ENCODE measurements at regions not wholly inside any gene's neighbourhood (a gene's known extent, or its start where the extent isn't known, plus 50 kb on each side); places are given as distances from the start of the nearest gene placed in this dataset.
A peak's percentile ranks its signal among the peaks of the same experiment; 100 is the strongest.
"Not testable (repeated sequence)": the region's sequence is repeated elsewhere in the genome, so short reads cannot be mapped to it uniquely, and the experiment has no call there.

GRCh38 chr18:76720683-76721082 lies 101.7 kb upstream of the ZNF236 start:
- DNase-seq: no peak

GRCh38 chr18:76715012-76715610 lies 107.2 kb upstream of the ZNF236 start:
- no peak for DNase-seq

GRCh38 chr18:76713432-76713831 lies 108.9 kb upstream of the ZNF236 start:
- no peak for DNase-seq

- no peak for DNase-seq
These were observed 109.7 kb upstream of the ZNF236 start for GRCh38 chr18:76712511-76713140.

DNA sequence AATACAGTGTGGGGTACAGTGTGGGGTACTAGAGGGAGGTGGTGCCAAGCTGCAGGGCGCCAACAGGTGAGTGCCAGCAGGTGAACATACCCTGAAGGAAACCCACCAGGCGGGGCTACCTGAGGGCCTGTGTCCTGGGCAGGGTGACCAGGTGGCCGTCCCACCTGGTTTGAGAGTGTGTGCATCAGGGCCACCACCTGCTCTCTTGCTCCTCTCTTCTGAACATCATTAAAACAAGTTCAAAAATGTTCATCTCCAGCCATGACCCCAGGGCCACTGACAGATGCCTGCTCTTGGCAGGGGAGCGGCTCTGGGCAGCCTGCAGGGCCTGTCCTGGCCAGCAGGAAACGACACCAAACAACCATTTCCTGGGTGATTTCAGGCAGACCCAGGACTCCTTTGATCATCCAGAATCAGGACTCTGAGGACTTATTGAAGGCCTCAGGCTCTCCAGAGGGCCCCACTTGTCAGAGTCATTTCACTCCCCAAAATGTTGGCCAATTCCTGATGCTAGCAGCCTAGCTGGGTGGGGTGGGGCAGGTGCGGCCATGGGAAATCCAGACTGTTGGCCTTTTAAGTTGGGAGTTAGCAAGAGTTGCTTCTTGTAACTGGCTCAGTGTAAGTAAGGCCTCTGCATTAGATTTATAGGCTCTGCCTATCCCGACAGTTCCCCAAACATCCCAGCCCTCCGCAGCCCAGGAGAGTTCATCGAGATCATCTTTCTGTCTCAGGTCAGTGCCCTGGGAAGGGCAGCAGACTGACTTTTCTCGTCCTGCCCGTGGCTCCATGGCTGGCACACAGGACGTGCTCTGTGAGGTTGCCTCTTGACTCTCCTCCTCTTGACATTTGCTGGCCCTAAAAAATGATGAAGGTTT lies 111.5 kb upstream of the ZNF236 start:
- DNase-seq: no peak

DNA sequence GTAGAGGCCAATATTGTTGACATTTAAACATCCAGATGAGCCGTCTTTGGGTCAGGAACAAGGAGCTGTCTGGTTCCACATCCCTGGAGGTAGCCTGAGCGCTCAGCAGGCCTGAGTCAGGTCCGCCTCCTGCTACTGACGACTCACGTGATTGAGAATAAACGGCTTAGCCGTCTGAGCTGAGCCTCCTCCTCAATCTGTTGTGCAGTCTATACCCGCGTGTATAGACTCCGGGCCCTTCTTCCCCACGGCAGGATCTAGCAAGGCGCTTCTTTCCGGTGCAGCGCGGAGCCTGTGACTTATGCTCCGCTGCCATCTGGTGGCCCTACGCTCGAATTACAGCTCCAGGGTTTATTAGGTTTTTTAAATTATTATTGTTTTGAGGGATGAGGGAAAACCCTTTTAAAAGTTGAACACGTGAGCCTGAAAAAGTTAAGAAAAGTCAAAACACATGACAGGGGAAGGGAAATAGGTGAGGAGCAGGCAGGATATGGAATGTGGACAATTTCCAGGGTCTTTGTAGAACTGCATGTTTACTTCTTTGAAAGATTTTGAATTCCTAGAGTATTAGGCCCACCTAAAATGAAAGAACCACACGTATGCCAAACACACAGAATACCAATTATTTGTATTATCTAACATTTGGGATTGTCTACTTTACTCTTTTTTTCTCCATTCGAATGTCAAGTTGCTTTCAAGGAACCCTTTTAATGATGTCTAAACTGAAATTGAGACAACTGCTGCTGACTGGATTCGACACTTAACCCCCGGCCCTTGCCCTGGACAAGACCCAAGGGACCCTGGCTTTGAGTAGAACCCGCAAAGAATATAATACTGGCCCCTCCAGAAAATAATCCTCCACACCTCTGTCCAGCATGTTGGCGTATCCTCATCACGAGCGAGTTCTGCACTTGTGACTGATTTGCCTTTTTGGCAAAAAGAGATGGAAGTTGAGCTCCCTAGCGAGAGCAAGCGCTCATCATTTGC lies 112.4 kb upstream of the ZNF236 start:
- DNase-seq: peak in 8 of 14 donors; percentile 12 to 41 (median 30)

- no peak for DNase-seq
These were observed 113.5 kb upstream of the ZNF236 start for GRCh38 chr18:76708722-76709353.

DNA sequence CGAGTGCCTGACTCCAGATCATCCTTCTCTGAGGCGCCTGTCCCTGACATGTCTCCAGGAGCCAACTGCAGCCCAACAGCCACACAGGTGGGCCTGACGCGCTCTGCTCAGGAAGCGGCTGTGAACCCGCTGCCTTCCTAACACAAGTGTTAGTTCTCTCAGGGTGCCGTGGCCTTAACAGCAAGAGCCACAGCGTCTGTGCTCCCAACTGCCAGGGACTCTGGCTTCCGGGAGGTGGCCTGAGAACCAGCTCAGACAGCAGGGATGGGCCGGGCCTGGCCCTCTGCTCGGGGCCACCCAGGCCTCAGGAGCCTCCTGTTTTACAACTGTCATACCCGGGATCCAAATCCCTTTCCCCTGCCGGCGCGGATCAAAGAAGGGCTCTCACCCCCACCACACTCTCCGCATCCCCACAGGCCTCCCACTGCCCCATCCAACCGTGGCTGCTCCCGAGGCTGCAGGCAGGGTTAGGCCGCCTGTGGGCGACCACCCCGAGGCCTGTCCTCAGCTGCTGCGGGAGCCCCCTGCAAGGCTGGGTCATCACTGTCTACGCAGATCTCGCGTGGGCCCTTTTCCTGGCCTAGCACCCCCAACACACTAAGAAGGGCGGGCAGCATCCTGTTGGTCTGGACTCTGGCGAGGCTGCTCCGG lies 114.2 kb upstream of the ZNF236 start:
- DNase-seq: no peak

- no peak for DNase-seq
These were observed 114.8 kb upstream of the ZNF236 start for GRCh38 chr18:76707534-76707933.

DNA sequence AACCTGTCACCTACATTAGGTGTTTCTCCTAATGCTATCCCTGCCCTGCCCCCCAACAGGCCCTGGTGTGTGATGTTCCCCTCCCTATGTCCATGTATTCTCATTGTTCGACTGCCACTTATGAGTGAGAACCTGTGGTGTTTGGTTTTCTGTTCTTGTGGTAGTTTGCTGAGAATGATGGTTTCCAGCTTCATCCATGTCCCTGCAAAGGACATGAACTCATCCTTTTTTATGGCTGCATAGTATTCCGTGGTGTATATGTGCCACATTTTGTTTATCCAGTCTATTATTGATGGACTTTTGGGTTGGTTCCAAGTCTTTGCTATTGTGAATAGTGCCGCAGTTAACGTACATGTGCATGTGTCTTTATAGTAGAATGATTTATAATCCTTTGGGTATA lies 117.8 kb upstream of the ZNF236 start:
- not testable (repeated sequence) for DNase-seq

DNA sequence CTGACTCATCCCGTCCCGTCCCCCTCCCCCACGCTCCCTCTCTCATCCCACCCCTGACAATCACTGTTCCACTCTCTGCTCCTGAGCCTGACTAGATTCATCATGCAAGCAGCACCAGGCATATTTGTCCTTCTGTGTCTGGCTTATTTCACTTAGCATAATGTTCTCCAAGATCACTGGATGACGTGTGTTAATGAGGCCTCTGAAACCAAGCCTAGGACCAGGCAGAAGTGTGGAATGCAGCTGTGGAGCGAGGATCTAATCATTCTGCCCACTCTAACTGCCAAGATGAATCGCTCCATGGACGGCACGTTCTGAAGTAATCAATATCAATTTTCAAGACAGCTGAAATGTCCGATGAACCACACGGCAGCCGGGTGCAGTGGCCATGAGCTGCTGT lies 122.4 kb upstream of the ZNF236 start:
- no peak for DNase-seq

DNA sequence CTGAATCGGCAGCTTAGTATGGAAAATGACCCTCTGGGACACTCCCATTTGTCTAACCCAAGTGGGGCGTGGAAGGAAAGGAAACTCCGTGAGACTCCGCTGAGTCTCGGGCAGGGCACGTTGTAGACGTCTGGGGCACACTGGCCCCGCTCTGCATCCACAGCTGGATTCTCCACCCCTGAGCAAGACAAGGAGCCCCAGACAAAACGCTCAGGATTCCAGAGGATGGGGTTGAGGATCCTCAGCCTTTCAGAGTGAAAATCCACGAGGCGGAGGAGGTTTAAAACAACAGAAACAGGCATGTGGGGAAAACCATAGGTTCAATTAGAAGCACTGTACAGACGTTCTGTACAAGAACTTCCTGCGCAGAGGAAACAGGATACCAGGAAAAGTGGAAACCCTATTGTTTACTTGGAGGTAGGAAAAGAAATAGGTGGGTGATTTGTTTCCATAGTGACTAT lies 124.9 kb upstream of the ZNF236 start:
- no peak for DNase-seq

GRCh38 chr18:76691800-76692199 lies 130.6 kb upstream of the ZNF236 start:
- no peak for DNase-seq

DNA sequence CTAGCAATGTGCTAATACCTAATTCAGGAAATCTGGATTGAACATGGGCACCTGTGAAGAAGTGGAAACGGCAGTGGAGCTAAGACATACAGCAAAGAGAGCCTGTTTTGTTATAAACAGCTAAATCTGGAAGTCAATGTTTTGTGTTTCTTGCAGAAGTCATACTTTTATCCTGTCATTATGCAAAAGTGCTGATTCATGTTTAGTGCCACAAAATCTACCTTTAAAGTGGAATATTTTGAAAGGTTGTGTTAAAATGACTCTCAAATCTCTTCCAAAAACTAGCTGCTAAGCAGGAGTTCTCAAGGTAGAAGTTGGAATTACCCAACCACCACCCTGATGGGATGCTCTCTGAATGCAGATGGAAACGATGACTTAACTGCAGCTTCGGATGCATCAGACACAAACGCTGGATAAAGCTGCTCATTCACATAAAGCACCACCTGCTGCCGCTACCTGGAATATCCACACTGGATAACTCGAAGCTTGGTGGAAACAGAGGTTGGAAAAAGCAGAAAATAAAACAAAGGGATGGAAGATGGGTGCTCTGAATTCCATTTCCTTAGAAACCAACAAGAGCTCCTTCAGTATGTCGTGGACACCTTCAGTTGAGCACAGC lies 132.6 kb upstream of the ZNF236 start:
- DNase-seq: no peak

DNA sequence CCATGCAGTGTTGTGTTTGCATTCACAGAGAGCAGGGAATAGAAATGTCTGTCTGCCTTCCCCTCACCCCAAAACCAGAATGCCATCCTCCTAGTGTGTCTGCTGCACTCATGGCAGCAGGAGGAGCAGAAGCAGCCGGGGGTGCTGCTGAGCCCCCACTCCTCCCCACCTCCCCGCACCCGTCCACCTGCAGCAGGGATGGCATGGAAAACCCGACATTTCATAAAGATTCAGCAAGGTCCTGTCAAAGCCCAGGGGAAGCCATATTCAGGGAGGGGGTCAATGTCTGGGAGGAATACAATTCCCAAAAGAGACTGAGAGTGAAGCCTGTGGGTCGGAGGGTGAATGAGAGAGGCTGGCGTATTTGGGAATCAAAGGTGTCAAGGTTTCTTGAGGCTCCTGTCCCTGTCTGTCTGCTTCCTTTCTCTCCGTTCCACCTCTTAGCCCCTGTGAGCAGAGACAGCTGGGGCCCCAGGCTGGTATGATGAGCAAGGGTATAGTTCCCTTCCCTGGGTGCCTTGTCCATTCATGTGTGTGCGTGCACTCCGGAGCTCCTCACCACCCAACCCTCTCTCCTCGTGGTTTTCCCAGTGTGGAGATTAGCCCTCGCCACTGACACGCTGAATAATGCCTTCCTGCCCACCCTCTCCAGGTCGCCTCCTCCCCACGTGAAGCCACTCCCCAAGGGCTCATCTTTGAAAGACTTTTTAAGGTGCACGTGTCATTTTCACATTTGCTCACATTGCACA lies 133.5 kb upstream of the ZNF236 start:
- DNase-seq: no peak

- DNase-seq: no peak
These were observed 134.9 kb upstream of the ZNF236 start for GRCh38 chr18:76687304-76687962.

- DNase-seq: peak in 5 of 14 donors; percentile 12 to 35 (median 22)
These were observed 135.6 kb upstream of the ZNF236 start for GRCh38 chr18:76686737-76687231.

DNA sequence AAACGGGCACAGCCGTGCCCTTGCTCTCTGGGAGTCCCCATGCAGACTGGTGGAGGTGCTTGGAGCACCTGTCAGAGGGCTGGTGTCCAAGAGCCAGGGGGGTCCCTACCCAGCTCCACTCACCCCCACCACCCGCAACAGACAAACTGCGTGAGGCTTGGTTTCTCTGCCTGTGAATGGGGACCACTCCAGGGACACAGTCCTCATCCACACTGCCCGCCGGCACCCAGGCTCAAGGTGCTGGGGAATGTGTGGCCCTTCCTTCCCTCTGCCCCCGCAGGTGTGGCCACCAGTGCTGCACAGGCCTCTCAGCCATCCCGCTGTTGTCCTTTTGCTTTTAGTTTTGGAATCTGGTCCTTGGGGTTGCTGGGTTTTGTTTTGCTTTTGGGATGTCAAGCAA lies 136.5 kb upstream of the ZNF236 start:
- no peak for DNase-seq

- DNase-seq: no peak
These were observed 137.0 kb upstream of the ZNF236 start for GRCh38 chr18:76685402-76685801.
